ENCODE measurements at regions not wholly inside any gene's neighbourhood (a gene's known extent, or its start where the extent isn't known, plus 50 kb on each side); places are given as distances from the start of the nearest gene placed in this dataset.
A peak's percentile ranks its signal among the peaks of the same experiment; 100 is the strongest.

DNA sequence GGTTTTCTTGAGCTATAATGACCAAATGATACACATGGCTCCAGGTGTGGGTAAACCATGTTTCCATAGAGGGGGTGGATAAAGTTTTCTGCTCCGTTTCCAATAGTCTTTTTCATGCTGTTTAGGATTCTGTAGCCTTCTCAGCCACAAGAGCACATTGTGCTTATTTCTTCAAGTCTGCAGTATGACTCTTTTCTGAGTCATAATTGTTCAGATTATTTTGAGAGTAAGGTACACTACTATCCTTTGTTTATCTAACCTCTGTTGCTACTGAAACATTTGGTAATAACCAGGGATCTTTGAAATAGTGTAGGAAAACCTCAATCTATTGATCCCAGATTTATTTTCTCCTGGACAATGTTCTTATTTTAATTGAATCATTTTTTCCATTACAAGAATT, 247.9 kb upstream of the BMP2 start:
- H3K14ac ChIP-seq (ENCODE audit: low read length in 2 of 2), result no peak overlapping the region
- no peak overlapping the region for H3K27ac ChIP-seq (ENCODE audit: low read length, poor library complexity, severe bottlenecking)
- H2BK15ac ChIP-seq (ENCODE audit: low read depth, poor library complexity, severe bottlenecking), result no peak overlapping the region
- H3K4ac ChIP-seq (ENCODE audit: low read depth in 1 of 2, low read length in 2 of 2), result no peak overlapping the region
- no peak overlapping the region for H2BK12ac ChIP-seq (ENCODE audit: low read length in 2 of 2)
- peaks cover 0 to 12% of the 10 kb centered on the region in 2 experiments for H3K27me3 ChIP-seq (ENCODE audit: control insufficient read depth in 1 of 2, insufficient read depth in 1 of 2, low read length in 2 of 2)
- no peak overlapping the region for H4K8ac ChIP-seq (ENCODE audit: low read length)
- H3K4me2 ChIP-seq (ENCODE audit: low read length, poor library complexity, severe bottlenecking), result no peak overlapping the region
- H3K36me3 ChIP-seq (ENCODE audit: control insufficient read depth in 1 of 2, insufficient read depth in 2 of 2, low read depth in 1 of 2, low read length in 2 of 2), result no peaks in the 10 kb centered on the region
- H2BK5ac ChIP-seq (ENCODE audit: low read depth, low read length, poor library complexity, severe bottlenecking), result no peak overlapping the region
- no peak overlapping the region for H3K9ac ChIP-seq (ENCODE audit: low read length)
- no peak overlapping the region for H3K18ac ChIP-seq (ENCODE audit: low read depth in 1 of 2, low read length in 2 of 2)
- peak; percentile 83 for DNase-seq
- H2AFZ ChIP-seq (ENCODE audit: low read depth, low read length), result no peak overlapping the region
- H3K79me1 ChIP-seq (replicated peaks; ENCODE audit: low read length, poor library complexity, severe bottlenecking), result no peaks in the 10 kb centered on the region
- H3K23ac ChIP-seq (ENCODE audit: low read length in 2 of 2), result no peak overlapping the region
- H2BK120ac ChIP-seq (ENCODE audit: low read depth, low read length), result no peak overlapping the region
- no peak overlapping the region for H3K4me3 ChIP-seq (ENCODE audit: insufficient read depth in 1 of 2, low read depth in 1 of 2, low read length in 2 of 2)
- no peak overlapping the region for H4K91ac ChIP-seq (ENCODE audit: low read length)
- H3K4me1 ChIP-seq (ENCODE audit: control insufficient read depth, insufficient read depth, low read depth, low read length), result no peaks in the 10 kb centered on the region
- H3K9me3 ChIP-seq (ENCODE audit: control insufficient read depth, low read length), result peaks cover 46% of the 10 kb centered on the region
- no peak overlapping the region for H2AK5ac ChIP-seq (ENCODE audit: low read length, severe bottlenecking)
- WGBS, result 0% methylated on average over 1 of the region's 1 CpG

DNA sequence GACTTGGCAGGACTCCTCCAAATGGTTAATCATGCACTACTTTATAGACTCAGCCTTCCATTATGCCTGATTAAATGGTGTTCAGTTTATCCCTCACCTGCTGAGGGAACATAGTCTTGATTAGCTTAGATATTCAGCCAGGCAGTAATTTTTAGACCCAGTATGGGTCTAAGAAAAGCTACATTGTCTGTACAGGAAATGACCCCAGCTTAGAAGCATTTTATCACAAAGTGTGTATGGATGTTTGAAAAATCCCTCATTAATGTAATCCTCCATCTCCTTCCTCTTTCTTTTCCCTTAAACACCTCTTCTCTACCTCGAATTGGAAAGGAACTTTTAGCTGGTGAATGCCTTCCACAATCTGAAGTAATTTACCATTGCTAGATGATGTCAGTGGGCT, 252.2 kb upstream of the BMP2 start:
- Histone ChIP-seq H3K79me1 (replicated peaks; ENCODE audit: low read length, poor library complexity, severe bottlenecking) (no peaks in the 10 kb centered on the region), H3K14ac (ENCODE audit: low read length in 2 of 2) (no peak overlapping the region), H2AK5ac (ENCODE audit: low read length, severe bottlenecking) (no peak overlapping the region), H4K8ac (ENCODE audit: low read length) (no peak overlapping the region), H3K9ac (ENCODE audit: low read length) (no peak overlapping the region), H3K27me3 (ENCODE audit: control insufficient read depth in 1 of 2, insufficient read depth in 1 of 2, low read length in 2 of 2) (peaks cover 0 to 12% of the 10 kb centered on the region in 2 experiments), H3K36me3 (ENCODE audit: control insufficient read depth in 1 of 2, insufficient read depth in 2 of 2, low read depth in 1 of 2, low read length in 2 of 2) (no peaks in the 10 kb centered on the region), H3K9me3 (ENCODE audit: control insufficient read depth, low read length) (peaks cover 9% of the 10 kb centered on the region), H4K91ac (ENCODE audit: low read length) (no peak overlapping the region), H2BK5ac (ENCODE audit: low read depth, low read length, poor library complexity, severe bottlenecking) (no peak overlapping the region), H2BK12ac (ENCODE audit: low read length in 2 of 2) (no peak overlapping the region), H3K27ac (ENCODE audit: low read length, poor library complexity, severe bottlenecking) (no peak overlapping the region), H3K4me3 (ENCODE audit: insufficient read depth in 1 of 2, low read depth in 1 of 2, low read length in 2 of 2) (no peak overlapping the region), H3K4me1 (ENCODE audit: control insufficient read depth, insufficient read depth, low read depth, low read length) (no peaks in the 10 kb centered on the region), H2BK120ac (ENCODE audit: low read depth, low read length) (no peak overlapping the region), H3K23ac (ENCODE audit: low read length in 2 of 2) (no peak overlapping the region), H2BK15ac (ENCODE audit: low read depth, poor library complexity, severe bottlenecking) (no peak overlapping the region), H3K18ac (ENCODE audit: low read depth in 1 of 2, low read length in 2 of 2) (no peak overlapping the region), H3K4me2 (ENCODE audit: low read length, poor library complexity, severe bottlenecking) (no peak overlapping the region), H3K4ac (ENCODE audit: low read depth in 1 of 2, low read length in 2 of 2) (no peak overlapping the region), H2AFZ (ENCODE audit: low read depth, low read length) (no peak overlapping the region)
- 63% methylated on average over 1 of the region's 1 CpG for WGBS
- DNase-seq, result no peak

DNA sequence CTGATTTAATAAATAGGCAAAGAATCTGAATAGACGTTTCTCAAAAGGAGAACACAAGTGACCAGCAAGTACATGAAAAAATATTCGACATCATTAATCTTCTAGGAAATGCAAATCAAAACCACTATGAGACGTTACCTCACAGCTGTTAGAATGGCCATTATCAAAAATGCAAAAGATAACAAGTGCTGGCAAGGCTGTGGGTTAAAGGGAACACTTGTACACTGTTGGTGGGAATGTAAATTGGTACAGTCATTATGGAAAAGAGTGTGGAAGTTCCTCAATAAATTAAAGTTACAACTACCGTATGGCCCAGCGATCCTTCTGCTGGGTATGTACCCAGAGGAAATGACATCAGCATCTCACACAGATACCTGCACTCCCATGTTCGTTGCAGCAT, 253.9 kb upstream of the BMP2 start:
- H3K9ac ChIP-seq (ENCODE audit: low read length), result no peak overlapping the region
- no peaks in the 10 kb centered on the region for H3K79me1 ChIP-seq (replicated peaks; ENCODE audit: low read length, poor library complexity, severe bottlenecking)
- H3K9me3 ChIP-seq (ENCODE audit: control insufficient read depth, low read length), result peaks cover 8% of the 10 kb centered on the region
- H3K4me3 ChIP-seq (ENCODE audit: insufficient read depth in 1 of 2, low read depth in 1 of 2, low read length in 2 of 2), result no peak overlapping the region
- H3K14ac ChIP-seq (ENCODE audit: low read length in 2 of 2), result no peak overlapping the region
- no peak overlapping the region for H3K23ac ChIP-seq (ENCODE audit: low read length in 2 of 2)
- no peaks in the 10 kb centered on the region for H3K4me1 ChIP-seq (ENCODE audit: control insufficient read depth, insufficient read depth, low read depth, low read length)
- no peak overlapping the region for H3K4ac ChIP-seq (ENCODE audit: low read depth in 1 of 2, low read length in 2 of 2)
- H2AFZ ChIP-seq (ENCODE audit: low read depth, low read length), result no peak overlapping the region
- no peak overlapping the region for H2BK12ac ChIP-seq (ENCODE audit: low read length in 2 of 2)
- H2BK15ac ChIP-seq (ENCODE audit: low read depth, poor library complexity, severe bottlenecking), result no peak overlapping the region
- no peak overlapping the region for H2BK5ac ChIP-seq (ENCODE audit: low read depth, low read length, poor library complexity, severe bottlenecking)
- H3K36me3 ChIP-seq (ENCODE audit: control insufficient read depth in 1 of 2, insufficient read depth in 2 of 2, low read depth in 1 of 2, low read length in 2 of 2), result no peaks in the 10 kb centered on the region
- H4K91ac ChIP-seq (ENCODE audit: low read length), result no peak overlapping the region
- peak overlapping the region in 1 of 2 experiments; percentile 21 for H3K18ac ChIP-seq (ENCODE audit: low read depth in 1 of 2, low read length in 2 of 2)
- peaks cover 0 to 7% of the 10 kb centered on the region in 2 experiments for H3K27me3 ChIP-seq (ENCODE audit: control insufficient read depth in 1 of 2, insufficient read depth in 1 of 2, low read length in 2 of 2)
- H3K27ac ChIP-seq (ENCODE audit: low read length, poor library complexity, severe bottlenecking), result no peak overlapping the region
- no peak overlapping the region for H4K8ac ChIP-seq (ENCODE audit: low read length)
- no peak overlapping the region for H2AK5ac ChIP-seq (ENCODE audit: low read length, severe bottlenecking)
- no peak for DNase-seq
- WGBS, result 96% methylated on average over 5 of the region's 6 CpGs
- H2BK120ac ChIP-seq (ENCODE audit: low read depth, low read length), result no peak overlapping the region
- H3K4me2 ChIP-seq (ENCODE audit: low read length, poor library complexity, severe bottlenecking), result no peak overlapping the region

DNA sequence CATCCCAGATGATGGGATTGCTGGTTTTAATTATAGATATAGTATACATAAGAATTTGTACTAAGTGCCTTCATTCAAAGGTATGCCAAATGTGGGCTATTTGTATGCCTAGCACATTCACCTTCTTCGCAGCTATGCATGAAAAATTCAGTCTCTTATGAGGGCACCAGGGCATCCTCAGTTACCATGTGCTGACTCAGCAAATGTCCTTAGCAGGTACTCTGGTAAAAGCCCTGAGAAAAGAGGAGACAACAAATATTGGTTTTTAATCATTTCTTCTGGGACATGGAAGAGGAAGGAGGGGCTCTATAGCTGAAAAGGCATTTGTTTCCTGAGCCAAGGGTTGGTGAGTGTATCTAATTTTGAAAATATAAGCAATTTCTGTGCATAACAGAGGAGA, 258.1 kb upstream of the BMP2 start:
- Histone ChIP-seq H3K9me3 (ENCODE audit: control insufficient read depth, low read length) (peaks cover 5% of the 10 kb centered on the region), H3K27ac (ENCODE audit: low read length, poor library complexity, severe bottlenecking) (no peak overlapping the region), H2BK12ac (ENCODE audit: low read length in 2 of 2) (no peak overlapping the region), H3K4ac (ENCODE audit: low read depth in 1 of 2, low read length in 2 of 2) (no peak overlapping the region), H3K79me1 (replicated peaks; ENCODE audit: low read length, poor library complexity, severe bottlenecking) (no peaks in the 10 kb centered on the region), H3K36me3 (ENCODE audit: control insufficient read depth in 1 of 2, insufficient read depth in 2 of 2, low read depth in 1 of 2, low read length in 2 of 2) (no peaks in the 10 kb centered on the region), H2AFZ (ENCODE audit: low read depth, low read length) (no peak overlapping the region), H2BK5ac (ENCODE audit: low read depth, low read length, poor library complexity, severe bottlenecking) (no peak overlapping the region), H4K91ac (ENCODE audit: low read length) (no peak overlapping the region), H4K8ac (ENCODE audit: low read length) (no peak overlapping the region), H2BK15ac (ENCODE audit: low read depth, poor library complexity, severe bottlenecking) (no peak overlapping the region), H3K18ac (ENCODE audit: low read depth in 1 of 2, low read length in 2 of 2) (no peak overlapping the region), H3K14ac (ENCODE audit: low read length in 2 of 2) (no peak overlapping the region), H3K4me2 (ENCODE audit: low read length, poor library complexity, severe bottlenecking) (no peak overlapping the region), H2AK5ac (ENCODE audit: low read length, severe bottlenecking) (no peak overlapping the region), H3K23ac (ENCODE audit: low read length in 2 of 2) (no peak overlapping the region), H3K9ac (ENCODE audit: low read length) (no peak overlapping the region), H2BK120ac (ENCODE audit: low read depth, low read length) (no peak overlapping the region), H3K27me3 (ENCODE audit: control insufficient read depth in 1 of 2, insufficient read depth in 1 of 2, low read length in 2 of 2) (peaks cover 0 to 7% of the 10 kb centered on the region in 2 experiments), H3K4me3 (ENCODE audit: insufficient read depth in 1 of 2, low read depth in 1 of 2, low read length in 2 of 2) (no peak overlapping the region), H3K4me1 (ENCODE audit: control insufficient read depth, insufficient read depth, low read depth, low read length) (no peaks in the 10 kb centered on the region)
- no peak for DNase-seq
- 65% methylated on average over 1 of the region's 1 CpG for WGBS
